ENCODE measurements at regions not wholly inside any gene's neighbourhood (a gene's known extent, or its start where the extent isn't known, plus 50 kb on each side); places are given as distances from the start of the nearest gene placed in this dataset.

DNA sequence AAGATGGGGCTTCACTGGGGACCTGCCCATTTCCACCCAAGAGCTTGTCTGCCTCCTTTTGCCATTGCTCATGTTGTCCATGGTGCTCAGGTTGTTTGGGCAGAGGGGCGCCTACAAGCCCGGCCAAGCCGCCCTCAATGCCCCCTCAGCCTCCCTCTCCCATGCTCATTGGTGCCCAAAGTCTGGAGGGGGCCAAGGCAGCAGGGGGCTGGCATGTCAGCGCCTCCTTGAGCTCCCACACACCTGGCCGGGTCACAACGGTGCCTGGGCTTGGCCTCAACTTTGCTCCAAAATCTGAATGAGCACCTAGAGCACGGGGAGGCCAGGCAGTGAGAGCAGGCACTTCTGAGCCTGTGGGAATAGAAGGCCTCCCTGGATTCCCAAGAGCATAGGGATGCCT, 1598.8 kb downstream of the PCDH7 start:
- H3K9ac ChIP-seq (ENCODE audit: insufficient read length, low read depth) = no peak overlapping the region
- H3K27me3 ChIP-seq (ENCODE audit: insufficient read depth, insufficient read length) = no peaks in the 10 kb centered on the region
- no peaks in the 10 kb centered on the region for H3K4me1 ChIP-seq (ENCODE audit: insufficient read depth, insufficient read length)
- no peak for DNase-seq (ENCODE audit: low read depth, low spot score)
- no peaks in the 10 kb centered on the region for H3K36me3 ChIP-seq (ENCODE audit: insufficient read depth, insufficient read length, low read length)
- H3K4me3 ChIP-seq (ENCODE audit: insufficient read length, low read depth) = no peak overlapping the region
- H3K9me3 ChIP-seq (ENCODE audit: insufficient read depth, low read length) = peaks cover 13% of the 10 kb centered on the region; the same call in 1 of the 2 replicates
- no peak for TF ChIP-seq SUZ12 (IDR thresholded peaks at IDR 0.05; ENCODE audit: extremely low read depth, insufficient read depth, insufficient read length)
- no peak for TF ChIP-seq ZNF274 (IDR thresholded peaks at IDR 0.05; ENCODE audit: low read depth, low read length)
- TF ChIP-seq YY1 (IDR thresholded peaks at IDR 0.05; ENCODE audit: insufficient read depth, insufficient read length) = no peak

DNA sequence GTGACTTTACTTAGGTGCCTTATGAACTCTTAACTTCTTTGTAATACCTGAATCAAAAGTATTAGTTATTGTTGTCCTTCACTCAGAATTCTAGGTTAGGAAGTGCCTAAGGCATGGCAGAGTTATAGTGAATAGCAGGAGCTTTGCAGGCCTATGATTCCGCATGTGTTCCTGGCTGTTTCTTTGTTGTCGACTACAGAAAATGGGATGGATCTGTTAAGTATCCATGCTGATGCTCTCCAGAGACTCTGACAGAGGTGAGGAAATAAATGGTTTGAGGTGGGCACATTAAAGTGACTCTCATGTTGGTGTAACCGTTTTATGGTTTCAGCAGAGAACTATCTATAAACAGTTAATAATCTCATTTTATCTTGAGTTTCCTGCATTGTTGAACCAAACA, 1601.3 kb downstream of the PCDH7 start:
- TF ChIP-seq YY1 (IDR thresholded peaks at IDR 0.05; ENCODE audit: insufficient read depth, insufficient read length) (no peak), SUZ12 (IDR thresholded peaks at IDR 0.05; ENCODE audit: extremely low read depth, insufficient read depth, insufficient read length) (no peak), ZNF274 (IDR thresholded peaks at IDR 0.05; ENCODE audit: low read depth, low read length) (no peak)
- Histone ChIP-seq H3K4me1 (ENCODE audit: insufficient read depth, insufficient read length) (no peaks in the 10 kb centered on the region), H3K27me3 (ENCODE audit: insufficient read depth, insufficient read length) (no peaks in the 10 kb centered on the region)

DNA sequence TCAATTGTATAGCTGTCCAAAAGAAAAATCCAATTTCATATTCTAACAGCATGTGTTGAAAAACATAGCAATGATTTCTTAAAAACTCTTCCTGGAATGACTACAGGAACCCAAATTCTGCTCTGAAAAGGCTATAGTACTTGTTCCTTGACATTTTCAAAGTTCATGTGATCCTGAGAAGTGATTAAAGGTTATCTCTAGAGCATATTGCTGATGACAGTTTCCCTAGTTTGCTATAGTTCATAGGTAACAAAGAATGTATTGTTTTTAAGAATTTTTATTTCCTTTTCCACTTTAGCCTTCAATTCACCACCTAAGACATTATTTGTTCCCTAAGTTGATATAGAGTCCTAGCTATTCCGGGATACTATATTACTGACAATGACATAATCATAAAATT, 1614.6 kb downstream of the PCDH7 start:
- H3K4me3 ChIP-seq (ENCODE audit: insufficient read length, low read depth) = no peak overlapping the region
- DNase-seq (ENCODE audit: low read depth, low spot score) = no peak
- no peaks in the 10 kb centered on the region for H3K27me3 ChIP-seq (ENCODE audit: insufficient read depth, insufficient read length)
- TF ChIP-seq ZNF274 (IDR thresholded peaks at IDR 0.05; ENCODE audit: low read depth, low read length) (no peak), YY1 (IDR thresholded peaks at IDR 0.05; ENCODE audit: insufficient read depth, insufficient read length) (no peak), SUZ12 (IDR thresholded peaks at IDR 0.05; ENCODE audit: extremely low read depth, insufficient read depth, insufficient read length) (no peak)
- H3K36me3 ChIP-seq (ENCODE audit: insufficient read depth, insufficient read length, low read length) = no peaks in the 10 kb centered on the region
- H3K9me3 ChIP-seq (ENCODE audit: insufficient read depth, low read length) = no peaks in the 10 kb centered on the region
- H3K9ac ChIP-seq (ENCODE audit: insufficient read length, low read depth) = no peak overlapping the region
- no peaks in the 10 kb centered on the region for H3K4me1 ChIP-seq (ENCODE audit: insufficient read depth, insufficient read length)

More for the DNA sequence above, 1601.3 kb downstream of the PCDH7 start:
- DNase-seq (ENCODE audit: low read depth, low spot score) = no peak
- H3K9ac ChIP-seq (ENCODE audit: insufficient read length, low read depth) = no peak overlapping the region
- H3K36me3 ChIP-seq (ENCODE audit: insufficient read depth, insufficient read length, low read length) = no peaks in the 10 kb centered on the region
- no peak overlapping the region for H3K4me3 ChIP-seq (ENCODE audit: insufficient read length, low read depth)
- peaks cover 13% of the 10 kb centered on the region; the same call in 1 of the 2 replicates for H3K9me3 ChIP-seq (ENCODE audit: insufficient read depth, low read length)

DNA sequence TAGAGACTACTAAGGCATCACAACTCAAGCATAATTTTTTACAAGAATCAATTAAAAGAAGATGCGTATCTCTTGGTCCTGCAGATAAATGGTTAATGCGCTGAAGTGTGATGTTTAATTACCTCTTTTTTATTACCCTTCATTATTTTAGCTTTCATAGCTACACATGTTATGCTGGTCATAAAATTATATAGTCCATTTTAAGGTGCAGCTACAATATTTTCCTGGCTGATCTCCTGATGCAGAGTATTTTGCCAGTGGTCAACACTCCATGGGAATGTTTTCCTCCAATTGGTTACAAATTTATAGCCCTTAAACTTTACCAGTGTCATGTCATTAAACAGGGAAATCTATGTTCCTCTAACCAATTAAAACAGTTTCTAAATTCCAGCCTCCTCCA, 1617.2 kb downstream of the PCDH7 start:
- H3K4me3 ChIP-seq (ENCODE audit: insufficient read length, low read depth) = no peak overlapping the region
- no peaks in the 10 kb centered on the region for H3K36me3 ChIP-seq (ENCODE audit: insufficient read depth, insufficient read length, low read length)
- H3K27me3 ChIP-seq (ENCODE audit: insufficient read depth, insufficient read length) = no peaks in the 10 kb centered on the region
- no peaks in the 10 kb centered on the region for H3K4me1 ChIP-seq (ENCODE audit: insufficient read depth, insufficient read length)
- H3K9me3 ChIP-seq (ENCODE audit: insufficient read depth, low read length) = no peaks in the 10 kb centered on the region
- H3K9ac ChIP-seq (ENCODE audit: insufficient read length, low read depth) = no peak overlapping the region
- TF ChIP-seq YY1 (IDR thresholded peaks at IDR 0.05; ENCODE audit: insufficient read depth, insufficient read length) (no peak), SUZ12 (IDR thresholded peaks at IDR 0.05; ENCODE audit: extremely low read depth, insufficient read depth, insufficient read length) (no peak), ZNF274 (IDR thresholded peaks at IDR 0.05; ENCODE audit: low read depth, low read length) (no peak)
- no peak for DNase-seq (ENCODE audit: low read depth, low spot score)

DNA sequence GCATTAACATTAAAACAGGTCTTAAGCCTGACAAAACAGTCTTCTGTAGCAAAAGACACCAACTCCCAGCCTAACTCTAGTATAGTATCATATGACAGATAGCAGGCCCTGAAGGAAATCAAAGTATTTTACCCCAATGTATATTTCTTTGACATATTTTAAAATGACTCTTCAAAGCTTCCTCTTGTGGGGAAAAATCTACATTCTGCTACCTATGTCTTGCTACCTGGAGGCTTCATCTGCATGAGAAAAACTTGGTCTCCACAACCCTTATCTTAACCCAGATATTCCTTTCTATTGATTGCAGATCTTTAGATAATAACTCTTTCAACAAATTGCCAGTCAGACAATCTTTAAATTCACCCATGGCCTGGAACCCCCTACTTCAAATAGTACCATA, 1620.4 kb downstream of the PCDH7 start:
- H3K9me3 ChIP-seq (ENCODE audit: insufficient read depth, low read length) = no peaks in the 10 kb centered on the region
- no peaks in the 10 kb centered on the region for H3K36me3 ChIP-seq (ENCODE audit: insufficient read depth, insufficient read length, low read length)
- DNase-seq (ENCODE audit: low read depth, low spot score) = no peak
- no peak overlapping the region for H3K4me3 ChIP-seq (ENCODE audit: insufficient read length, low read depth)
- no peaks in the 10 kb centered on the region for H3K27me3 ChIP-seq (ENCODE audit: insufficient read depth, insufficient read length)
- H3K9ac ChIP-seq (ENCODE audit: insufficient read length, low read depth) = no peak overlapping the region
- no peak for TF ChIP-seq SUZ12 (IDR thresholded peaks at IDR 0.05; ENCODE audit: extremely low read depth, insufficient read depth, insufficient read length)
- no peak for TF ChIP-seq YY1 (IDR thresholded peaks at IDR 0.05; ENCODE audit: insufficient read depth, insufficient read length)
- TF ChIP-seq ZNF274 (IDR thresholded peaks at IDR 0.05; ENCODE audit: low read depth, low read length) = no peak
- no peaks in the 10 kb centered on the region for H3K4me1 ChIP-seq (ENCODE audit: insufficient read depth, insufficient read length)

DNA sequence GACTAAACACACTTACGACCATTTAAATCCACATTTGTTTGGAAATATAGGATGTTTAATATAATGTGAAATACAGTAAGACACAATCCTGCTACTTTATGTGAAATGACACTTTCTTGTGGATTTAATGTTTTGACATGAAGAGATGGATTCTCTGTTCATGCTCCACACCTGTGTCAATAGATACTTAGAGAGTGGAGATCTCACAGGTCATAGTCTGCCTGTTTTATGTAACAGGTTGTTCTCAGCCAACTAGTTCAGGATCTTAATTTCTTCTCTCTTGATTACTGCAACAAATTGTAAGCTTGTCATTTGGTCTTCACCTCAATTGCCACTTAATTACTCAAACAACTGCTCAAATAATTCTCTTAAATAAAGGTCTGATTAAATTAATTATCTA, 1621.2 kb downstream of the PCDH7 start:
- no peaks in the 10 kb centered on the region for H3K27me3 ChIP-seq (ENCODE audit: insufficient read depth, insufficient read length)
- H3K36me3 ChIP-seq (ENCODE audit: insufficient read depth, insufficient read length, low read length) = no peaks in the 10 kb centered on the region
- H3K4me3 ChIP-seq (ENCODE audit: insufficient read length, low read depth) = no peak overlapping the region
- H3K4me1 ChIP-seq (ENCODE audit: insufficient read depth, insufficient read length) = no peaks in the 10 kb centered on the region
- no peaks in the 10 kb centered on the region for H3K9me3 ChIP-seq (ENCODE audit: insufficient read depth, low read length)
- no peak for DNase-seq (ENCODE audit: low read depth, low spot score)
- no peak overlapping the region for H3K9ac ChIP-seq (ENCODE audit: insufficient read length, low read depth)
- TF ChIP-seq YY1 (IDR thresholded peaks at IDR 0.05; ENCODE audit: insufficient read depth, insufficient read length) (no peak), SUZ12 (IDR thresholded peaks at IDR 0.05; ENCODE audit: extremely low read depth, insufficient read depth, insufficient read length) (no peak), ZNF274 (IDR thresholded peaks at IDR 0.05; ENCODE audit: low read depth, low read length) (no peak)

DNA sequence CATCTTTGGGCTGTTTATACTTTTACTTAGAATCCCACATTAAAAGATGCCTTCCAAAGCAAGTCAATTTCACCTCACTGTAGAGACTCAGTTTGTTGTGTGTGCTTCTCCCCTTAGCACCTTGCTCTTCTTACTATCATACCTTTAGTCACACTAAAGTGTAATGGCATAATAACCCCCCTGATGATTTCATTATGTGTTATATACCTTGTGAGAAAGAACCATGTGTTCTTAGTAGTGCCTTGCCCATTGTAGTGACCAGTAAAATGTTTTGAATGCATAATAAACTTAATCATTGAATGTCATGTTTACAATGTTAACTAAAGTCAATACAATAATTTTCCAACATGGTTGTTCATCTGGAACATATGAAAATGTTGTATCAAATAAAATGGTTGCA, 1621.9 kb downstream of the PCDH7 start:
- TF ChIP-seq SUZ12 (IDR thresholded peaks at IDR 0.05; ENCODE audit: extremely low read depth, insufficient read depth, insufficient read length) = no peak
- no peak for TF ChIP-seq YY1 (IDR thresholded peaks at IDR 0.05; ENCODE audit: insufficient read depth, insufficient read length)
- no peak for TF ChIP-seq ZNF274 (IDR thresholded peaks at IDR 0.05; ENCODE audit: low read depth, low read length)
- Histone ChIP-seq H3K4me1 (ENCODE audit: insufficient read depth, insufficient read length) (no peaks in the 10 kb centered on the region), H3K4me3 (ENCODE audit: insufficient read length, low read depth) (no peak overlapping the region), H3K9ac (ENCODE audit: insufficient read length, low read depth) (no peak overlapping the region), H3K27me3 (ENCODE audit: insufficient read depth, insufficient read length) (no peaks in the 10 kb centered on the region), H3K9me3 (ENCODE audit: insufficient read depth, low read length) (no peaks in the 10 kb centered on the region), H3K36me3 (ENCODE audit: insufficient read depth, insufficient read length, low read length) (no peaks in the 10 kb centered on the region)
- no peak for DNase-seq (ENCODE audit: low read depth, low spot score)

Measured in NT2/D1 (cell line).